NCI-H82 treated with DMSO at 0.1 percent for 48 hours (cell line): ENCODE measurements at regions not wholly inside any gene's neighbourhood (a gene's known extent, or its start where the extent isn't known, plus 50 kb on each side); places are given as distances from the start of the nearest gene placed in this dataset.

Source experiments
- DNase-seq: peaks from one replicate; lab custom pipeline; 2025; ENCODE audit not compliant: unreplicated experiment; lab: John Stamatoyannopoulos, UW

GRCh38 chr5:89282554-89283510, 399.8 kb upstream of the MEF2C start:
- DNase-seq: no peak

- DNase-seq: no peak
Measured at GRCh38 chr5:89281766-89282553, 399.0 kb upstream of the MEF2C start.

DNA sequence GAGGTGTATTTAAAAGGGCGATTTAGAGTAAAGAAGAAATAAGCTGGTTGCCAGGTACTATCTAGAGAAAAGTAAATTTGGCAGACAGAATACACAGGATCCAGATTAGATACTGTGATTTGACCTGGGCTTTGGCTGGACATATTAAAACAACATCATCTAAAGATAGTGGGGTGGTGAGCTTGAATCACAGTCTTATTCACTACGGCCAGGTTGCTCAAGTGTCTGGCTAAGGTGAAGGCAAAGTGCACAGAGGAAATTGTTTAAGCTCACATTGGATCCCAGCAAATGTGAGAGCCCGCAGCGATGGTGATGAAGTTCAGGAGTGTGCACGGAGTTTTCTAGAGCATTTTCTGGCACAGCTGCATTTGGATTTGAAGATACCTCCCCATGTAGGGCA, 398.2 kb upstream of the MEF2C start:
- DNase-seq: no peak

- peak; percentile 65 for DNase-seq
Measured at GRCh38 chr5:89280103-89281037, 397.4 kb upstream of the MEF2C start.

- no peak for DNase-seq
Measured at GRCh38 chr5:89279391-89280036, 396.5 kb upstream of the MEF2C start.

GRCh38 chr5:89277816-89278215, 394.8 kb upstream of the MEF2C start:
- DNase-seq: no peak

- no peak for DNase-seq
Measured at GRCh38 chr5:89276566-89277305, 393.8 kb upstream of the MEF2C start.

DNA sequence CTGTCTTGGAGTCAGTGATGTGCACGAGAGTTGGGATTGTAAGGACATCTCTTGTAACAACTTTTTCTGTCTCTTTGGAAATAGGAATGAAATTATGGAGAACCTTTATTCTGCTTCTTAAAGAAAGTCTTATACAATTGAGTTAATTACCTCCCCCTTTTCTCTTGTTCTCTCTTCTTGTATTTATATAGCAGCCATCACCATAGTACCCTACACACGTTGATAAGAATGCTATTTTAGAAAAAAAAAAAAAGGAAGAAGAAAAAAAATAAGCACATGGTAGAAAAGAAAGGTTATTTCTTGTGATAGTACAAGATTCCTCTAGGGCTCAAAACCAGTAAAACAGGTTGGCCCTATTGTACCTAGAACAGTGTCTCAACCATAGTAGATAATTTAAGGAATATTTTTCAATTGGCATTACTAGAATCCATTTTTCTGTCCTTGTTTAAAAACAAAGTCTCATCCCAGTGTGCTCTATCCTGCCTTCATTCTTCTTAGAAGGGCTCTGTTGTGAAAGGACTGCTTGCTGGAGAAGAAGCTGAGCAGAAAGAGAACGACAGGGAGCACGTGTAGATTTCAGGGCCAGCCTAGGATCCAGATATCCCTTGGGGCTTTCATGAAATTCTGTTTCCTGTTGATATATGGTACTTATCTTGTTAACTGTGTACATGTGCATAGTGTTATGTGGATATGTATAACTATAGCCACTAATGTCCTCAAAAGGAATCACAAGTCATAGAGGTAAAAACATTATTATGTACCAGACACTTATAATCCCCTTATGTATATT, 392.3 kb upstream of the MEF2C start:
- no peak for DNase-seq

GRCh38 chr5:89273289-89273688, 390.3 kb upstream of the MEF2C start:
- no peak for DNase-seq

- no peak for DNase-seq
Measured at GRCh38 chr5:89270901-89271300, 387.9 kb upstream of the MEF2C start.

- no peak for DNase-seq
Measured at GRCh38 chr5:89269721-89270120, 386.7 kb upstream of the MEF2C start.

- no peak for DNase-seq
Measured at GRCh38 chr5:89268460-89268859, 385.5 kb upstream of the MEF2C start.

GRCh38 chr5:89267788-89268187, 384.8 kb upstream of the MEF2C start:
- DNase-seq: no peak

GRCh38 chr5:89265511-89266179, 382.7 kb upstream of the MEF2C start:
- no peak for DNase-seq

- DNase-seq: no peak
Measured at GRCh38 chr5:89263846-89264245, 380.9 kb upstream of the MEF2C start.

- DNase-seq: no peak
Measured at GRCh38 chr5:89262030-89262429, 379.0 kb upstream of the MEF2C start.

- DNase-seq: no peak
Measured at GRCh38 chr5:89260254-89260653, 377.3 kb upstream of the MEF2C start.

DNA sequence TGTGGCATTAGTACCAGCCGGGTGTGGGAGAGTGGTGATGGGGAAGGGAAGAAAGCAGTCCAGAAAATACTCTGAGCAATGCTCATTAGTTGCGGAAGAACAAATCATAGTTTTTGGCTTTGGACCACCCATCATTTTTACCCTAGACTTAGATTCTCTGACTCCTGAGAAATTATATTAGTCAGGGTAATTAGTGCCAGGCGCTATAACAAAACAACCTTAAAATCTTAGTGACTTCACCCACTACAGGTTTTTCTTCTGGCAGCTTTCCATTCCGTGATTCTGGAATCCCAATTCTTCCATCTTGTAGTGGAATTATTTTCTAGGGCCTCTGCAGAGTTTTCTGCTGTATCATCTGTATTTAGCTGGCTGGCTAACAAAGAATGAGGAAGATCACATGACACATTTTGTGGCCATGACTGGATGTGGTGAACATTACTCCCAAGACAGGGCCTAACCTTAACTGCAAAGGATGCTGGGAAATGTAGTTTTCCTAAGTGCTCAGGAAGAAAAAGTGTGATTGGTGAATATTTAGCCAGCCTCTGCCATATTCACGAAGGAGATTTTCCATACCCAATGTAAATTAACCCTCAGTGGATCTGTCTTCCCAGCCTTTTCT, 373.0 kb upstream of the MEF2C start:
- DNase-seq: no peak
